ENCODE measurements at regions not wholly inside any gene's neighbourhood (a gene's known extent, or its start where the extent isn't known, plus 50 kb on each side); places are given as distances from the start of the nearest gene placed in this dataset.
A peak's percentile ranks its signal among the peaks of the same experiment; 100 is the strongest.
"Not testable (repeated sequence)": the region's sequence is repeated elsewhere in the genome, so short reads cannot be mapped to it uniquely, and the experiment has no call there.

DNA sequence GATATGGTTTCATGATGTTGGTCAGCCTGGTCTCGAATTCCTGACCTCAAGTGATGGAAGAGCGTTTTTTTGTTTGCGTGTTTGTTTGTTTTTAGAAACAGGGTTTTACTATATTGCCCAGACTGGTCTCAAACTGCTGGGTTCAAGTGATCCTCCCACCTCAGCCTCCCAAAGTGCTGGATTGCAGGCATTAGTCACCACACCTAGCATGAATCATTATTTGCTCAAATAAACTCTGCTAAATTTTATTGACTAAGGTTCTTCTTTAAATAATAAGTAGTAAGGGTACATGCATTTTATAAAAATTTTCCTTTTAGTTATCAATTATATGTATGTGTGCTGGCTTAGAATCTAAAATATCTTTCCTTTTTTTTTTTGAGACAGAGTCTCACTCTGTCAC lies 52.9 kb downstream of the ZBTB9 start:
- H3K27me3 ChIP-seq: no peaks in the 10 kb centered on the region

DNA sequence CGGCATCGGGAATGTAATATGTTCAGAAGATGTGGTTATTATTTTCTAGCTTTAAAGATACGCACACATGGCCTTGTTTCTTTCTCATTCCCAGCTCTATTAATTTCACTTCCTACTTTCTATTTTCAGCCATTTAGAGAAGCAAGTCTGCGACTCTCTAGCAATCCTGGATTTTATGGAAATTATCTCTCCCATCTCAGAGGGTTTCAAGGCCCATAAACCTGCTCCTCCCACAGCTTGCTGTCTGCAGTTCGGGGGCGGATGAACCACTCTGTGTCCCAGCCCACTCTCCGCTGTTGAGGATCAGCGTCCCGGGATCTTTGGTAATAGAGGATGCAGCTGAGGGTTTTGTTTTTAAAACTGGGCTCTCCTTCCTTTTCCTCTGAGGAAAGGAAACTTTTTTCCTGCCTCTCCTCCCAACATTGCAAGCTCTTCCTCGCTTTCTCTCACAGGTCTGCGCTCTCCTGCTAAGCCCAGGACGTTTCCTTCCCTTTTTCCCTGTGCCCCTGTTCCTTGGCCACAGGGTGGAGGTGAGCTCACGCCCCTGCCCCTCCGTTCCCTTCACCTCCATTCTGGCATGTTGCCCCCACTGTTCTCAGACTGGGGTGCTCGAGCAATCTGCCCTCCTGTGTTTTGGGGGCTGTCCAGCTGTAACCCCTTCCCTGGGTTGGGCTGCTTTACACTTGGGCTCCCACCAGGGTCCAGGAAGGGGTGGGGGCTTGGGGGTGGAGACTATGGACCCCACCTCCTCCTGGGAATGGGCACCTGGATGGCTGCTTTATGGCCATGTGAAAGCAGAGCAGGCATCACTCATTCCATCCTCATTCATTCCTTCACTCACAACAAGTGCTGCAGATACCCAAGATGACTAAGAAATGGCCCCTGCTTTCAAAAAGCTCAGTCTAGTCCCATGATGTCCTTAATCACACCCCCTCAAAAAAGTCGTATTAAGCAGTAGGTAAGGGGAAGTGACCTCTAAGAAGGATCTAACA lies 54.9 kb downstream of the ZBTB9 start:
- Histone ChIP-seq H3K27me3 (no peaks in the 10 kb centered on the region), H3K36me3 (no peaks in the 10 kb centered on the region), H3K4me1 (no peaks in the 10 kb centered on the region), H3K4me3 (peak overlapping the region; percentile 24), H3K27ac (no peak overlapping the region), H3K9me3 (no peaks in the 10 kb centered on the region)
- 23% methylated on average over 16 of the region's 16 CpGs for WGBS
- DNase-seq (ENCODE audit: low spot score in 2 of 2): no peak
- TF ChIP-seq, protein P1, sequence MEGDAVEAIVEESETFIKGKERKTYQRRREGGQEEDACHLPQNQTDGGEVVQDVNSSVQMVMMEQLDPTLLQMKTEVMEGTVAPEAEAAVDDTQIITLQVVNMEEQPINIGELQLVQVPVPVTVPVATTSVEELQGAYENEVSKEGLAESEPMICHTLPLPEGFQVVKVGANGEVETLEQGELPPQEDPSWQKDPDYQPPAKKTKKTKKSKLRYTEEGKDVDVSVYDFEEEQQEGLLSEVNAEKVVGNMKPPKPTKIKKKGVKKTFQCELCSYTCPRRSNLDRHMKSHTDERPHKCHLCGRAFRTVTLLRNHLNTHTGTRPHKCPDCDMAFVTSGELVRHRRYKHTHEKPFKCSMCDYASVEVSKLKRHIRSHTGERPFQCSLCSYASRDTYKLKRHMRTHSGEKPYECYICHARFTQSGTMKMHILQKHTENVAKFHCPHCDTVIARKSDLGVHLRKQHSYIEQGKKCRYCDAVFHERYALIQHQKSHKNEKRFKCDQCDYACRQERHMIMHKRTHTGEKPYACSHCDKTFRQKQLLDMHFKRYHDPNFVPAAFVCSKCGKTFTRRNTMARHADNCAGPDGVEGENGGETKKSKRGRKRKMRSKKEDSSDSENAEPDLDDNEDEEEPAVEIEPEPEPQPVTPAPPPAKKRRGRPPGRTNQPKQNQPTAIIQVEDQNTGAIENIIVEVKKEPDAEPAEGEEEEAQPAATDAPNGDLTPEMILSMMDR (IDR thresholded peaks at IDR 0.05): no peak
- no peak for TF ChIP-seq EP300 (IDR thresholded peaks at IDR 0.05)

More for the DNA sequence above, 52.9 kb downstream of the ZBTB9 start:
- WGBS: 92% methylated on average over 3 of the region's 3 CpGs
- no peak for DNase-seq (ENCODE audit: low spot score in 2 of 2)
- H3K27ac ChIP-seq: no peak overlapping the region
- H3K4me3 ChIP-seq: no peak overlapping the region
- H3K4me1 ChIP-seq: no peaks in the 10 kb centered on the region
- no peaks in the 10 kb centered on the region for H3K9me3 ChIP-seq
- TF ChIP-seq POLR2A (IDR thresholded peaks at IDR 0.05): no peak
- no peak for TF ChIP-seq EP300 (IDR thresholded peaks at IDR 0.05)
- H3K36me3 ChIP-seq: no peaks in the 10 kb centered on the region

DNA sequence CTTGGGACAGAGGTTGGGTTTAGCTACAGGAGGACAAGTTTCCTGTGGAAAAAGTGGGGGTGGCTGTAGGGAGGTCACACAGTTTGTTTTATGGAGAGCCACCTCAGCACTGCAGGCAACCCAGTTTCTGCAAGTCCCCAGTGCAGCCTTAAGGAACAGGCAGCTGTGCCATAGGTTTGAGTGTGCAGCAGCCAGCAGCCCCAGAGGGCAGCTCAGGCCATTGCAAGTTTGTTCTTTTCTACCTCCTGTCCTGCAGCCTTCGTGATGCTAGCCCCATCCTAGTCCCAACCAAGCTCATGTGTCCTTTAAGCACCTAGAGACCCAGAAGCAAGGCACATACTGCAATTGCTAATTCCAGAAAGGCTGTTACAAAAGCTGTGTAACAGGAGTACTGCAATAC lies 58.8 kb downstream of the ZBTB9 start:
- Histone ChIP-seq H3K9me3 (no peaks in the 10 kb centered on the region), H3K27me3 (no peaks in the 10 kb centered on the region)
- 100% methylated on average over 1 of the region's 1 CpG for WGBS

DNA sequence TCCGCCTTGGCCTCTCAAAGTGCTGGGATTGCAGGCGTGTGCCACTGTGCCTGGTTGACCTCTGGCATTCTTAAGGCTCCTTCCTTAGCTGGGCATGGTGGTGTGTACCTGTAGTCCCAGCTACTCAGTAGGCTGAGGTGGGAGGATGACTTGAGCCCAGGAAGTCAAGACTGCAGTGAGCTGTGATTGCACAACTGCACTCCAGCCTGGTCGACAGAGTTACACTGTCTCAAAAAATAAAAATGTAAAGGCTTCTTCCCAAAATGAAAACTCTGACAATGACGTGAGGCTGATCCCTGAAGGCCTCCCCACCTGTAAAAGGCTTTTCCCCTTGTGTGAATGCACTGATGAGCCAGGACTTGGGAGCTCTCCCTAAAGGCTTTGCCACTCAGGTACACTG lies 62.4 kb downstream of the ZBTB9 start:
- Histone ChIP-seq H3K4me3 (no peak overlapping the region), H3K27ac (no peak overlapping the region), H3K36me3 (no peaks in the 10 kb centered on the region), H3K4me1 (no peaks in the 10 kb centered on the region), H3K27me3 (no peaks in the 10 kb centered on the region), H3K9me3 (no peaks in the 10 kb centered on the region)
- 72% methylated on average over 4 of the region's 4 CpGs for WGBS
- TF ChIP-seq POLR2AphosphoS5 (IDR thresholded peaks at IDR 0.05) (no peak), EP300 (IDR thresholded peaks at IDR 0.05) (no peak), POLR2A (IDR thresholded peaks at IDR 0.05) (no peak)
- TF ChIP-seq, protein P1 (IDR thresholded peaks at IDR 0.05): no peak
- no peak for DNase-seq (ENCODE audit: low spot score in 2 of 2)

More for the DNA sequence above, 58.8 kb downstream of the ZBTB9 start:
- TF ChIP-seq, protein P1 (IDR thresholded peaks at IDR 0.05): no peak
- TF ChIP-seq POLR2AphosphoS5 (IDR thresholded peaks at IDR 0.05) (no peak), POLR2A (IDR thresholded peaks at IDR 0.05) (no peak), EP300 (IDR thresholded peaks at IDR 0.05) (no peak)
- H3K4me3 ChIP-seq: no peak overlapping the region
- H3K27ac ChIP-seq: no peak overlapping the region
- H3K4me1 ChIP-seq: no peaks in the 10 kb centered on the region
- DNase-seq (ENCODE audit: low spot score in 2 of 2): no peak
- no peaks in the 10 kb centered on the region for H3K36me3 ChIP-seq

DNA sequence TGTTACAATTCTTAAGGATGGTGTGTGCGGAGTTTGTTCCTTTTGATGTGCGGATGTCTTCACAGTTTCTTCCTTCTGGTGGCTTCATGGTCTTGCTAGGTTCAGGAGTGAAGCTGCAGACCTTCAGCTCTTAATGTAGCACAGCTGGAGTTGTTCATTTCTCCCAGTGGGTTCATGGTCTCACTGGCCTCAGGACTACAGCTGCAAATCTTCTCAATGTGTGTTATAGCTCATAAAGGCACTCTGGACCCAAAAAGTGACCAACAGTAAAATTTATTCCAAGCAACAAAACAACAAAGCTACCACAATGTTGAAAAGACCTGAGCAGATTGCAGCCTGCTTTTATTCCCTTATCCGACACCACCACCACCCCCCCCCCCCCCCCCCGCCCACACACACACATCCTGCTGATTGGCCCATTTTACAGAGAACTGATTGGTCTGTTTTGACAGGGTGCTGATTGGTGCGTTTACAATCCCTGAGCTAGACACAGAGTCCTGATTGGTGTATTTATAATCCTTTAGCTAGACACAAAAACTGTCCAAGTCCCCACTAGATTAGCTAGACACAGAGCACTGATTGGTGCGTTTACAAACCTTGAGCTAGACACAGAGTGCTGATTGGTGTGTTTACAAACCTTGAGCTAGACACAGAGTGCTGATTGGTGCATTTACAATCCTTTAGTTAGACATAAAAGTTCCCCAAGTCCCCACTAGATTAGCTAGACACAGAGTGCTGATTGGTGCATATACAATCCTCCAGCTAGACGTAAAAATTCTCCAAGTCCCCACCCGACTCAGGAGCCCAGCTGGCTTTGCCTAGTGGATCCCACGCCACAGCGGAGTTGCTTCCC lies 59.2 kb downstream of the BAK1 start:
- H3K36me3 ChIP-seq; DNase-seq (ENCODE audit: low spot score in 2 of 2); H3K9me3 ChIP-seq; H3K4me1 ChIP-seq; H3K27ac ChIP-seq; H3K4me3 ChIP-seq; H3K27me3 ChIP-seq: not testable (repeated sequence)
- 95% methylated on average over 8 of the region's 10 CpGs for WGBS
